HEK293 (cell line): ENCODE measurements at regions not wholly inside any gene's neighbourhood (a gene's known extent, or its start where the extent isn't known, plus 50 kb on each side); places are given as distances from the start of the nearest gene placed in this dataset.

Source experiments
- CTCF ChIA-PET: fragments of 350-600 bp; formaldehyde crosslinking; extraction: SDS; loops from one replicate; lab custom pipeline; 2021; ENCODE audit warnings: antibody characterized with exemption; lab: Yijun Ruan, JAX
- POLR2A ChIA-PET: fragments of 300-600 bp; formaldehyde crosslinking; extraction: SDS; loops from one replicate; lab custom pipeline; 2020; ENCODE audit warnings: antibody characterized with exemption, inconsistent platforms; lab: Yijun Ruan, JAX
- H3K27ac ChIP-seq: fragments of 200-500 bp; sonication (Bioruptor generic); 2 replicates; pipeline ENCODE4 v1.5.1; 2014; ENCODE audit warnings: low read depth, low read length, control low read depth, inconsistent platforms; ENCODE audit errors: extremely low read depth
- H3K36me3 ChIP-seq, 2 experiments: fragments of 200-500 bp in 1 of 2; sonication (Bioruptor generic) in 1 of 2; 1 replicate in 1 of 2; 2 replicates in 1 of 2; pipeline ENCODE4 v1.5.1; 2014 to 2017; ENCODE audit warnings: inconsistent platforms in 2 of 2, low read length in 2 of 2; ENCODE audit not compliant: control insufficient read depth in 2 of 2, insufficient read depth in 1 of 2
- H3K4me1 ChIP-seq: fragments of 200-500 bp; sonication (Bioruptor generic); 2 replicates; pipeline ENCODE4 v1.5.1; 2014; ENCODE audit warnings: mild to moderate bottlenecking, low read length, inconsistent platforms; ENCODE audit not compliant: control insufficient read depth, insufficient read depth
- H3K4me3 ChIP-seq: 2 replicates; pipeline ENCODE4 v1.5.1; 2011; ENCODE audit warnings: low read depth, mild to moderate bottlenecking, control low read depth, low read length, moderate library complexity
- H3K9me3 ChIP-seq: fragments of 200-500 bp; sonication (Bioruptor generic); 2 replicates; pipeline ENCODE4 v1.5.1; 2014; ENCODE audit warnings: low read depth, low read length, inconsistent platforms; ENCODE audit not compliant: control insufficient read depth, insufficient read depth
- ATF2 ChIP-seq: fragments of 450-650 bp; formaldehyde crosslinking; IDR thresholded peaks from 2 replicates; pipeline ENCODE4 v1.5.1; 2016; ENCODE audit warnings: missing biosample characterization, missing genetic modification characterization, low read depth
- INSM2 ChIP-seq: fragments of 450-650 bp; formaldehyde crosslinking; IDR thresholded peaks from 2 replicates; pipeline ENCODE4 v1.5.1; 2016; ENCODE audit warnings: missing biosample characterization, missing genetic modification characterization
- MYNN ChIP-seq: fragments of 450-650 bp; formaldehyde crosslinking; IDR thresholded peaks from 2 replicates; pipeline ENCODE4 v1.5.1; 2016; ENCODE audit warnings: missing biosample characterization, missing genetic modification characterization, borderline replicate concordance
- MZF1 ChIP-seq: fragments of 450-650 bp; formaldehyde crosslinking; IDR thresholded peaks from 2 replicates; pipeline ENCODE4 v1.5.1; 2017; ENCODE audit warnings: missing biosample characterization, missing genetic modification characterization, borderline replicate concordance
- OSR2 ChIP-seq: fragments of 450-650 bp; formaldehyde crosslinking; IDR thresholded peaks from 2 replicates; pipeline ENCODE4 v1.5.1; 2016; ENCODE audit warnings: missing biosample characterization, missing genetic modification characterization
- PRDM2 ChIP-seq: fragments of 450-650 bp; formaldehyde crosslinking; IDR thresholded peaks from 2 replicates; pipeline ENCODE4 v1.5.1; 2016; ENCODE audit warnings: missing biosample characterization, missing genetic modification characterization, borderline replicate concordance
- PRDM4 ChIP-seq: fragments of 450-650 bp; formaldehyde crosslinking; IDR thresholded peaks from 2 replicates; pipeline ENCODE4 v1.5.1; 2017; ENCODE audit warnings: missing biosample characterization, missing genetic modification characterization
- SCRT1 ChIP-seq: fragments of 450-650 bp; formaldehyde crosslinking; IDR thresholded peaks from 2 replicates; pipeline ENCODE4 v1.5.1; 2016; ENCODE audit warnings: missing biosample characterization, missing genetic modification characterization, borderline replicate concordance
- YY1 ChIP-seq: fragments of 450-650 bp; formaldehyde crosslinking; IDR thresholded peaks from 2 replicates; pipeline ENCODE4 v1.5.1; 2018; ENCODE audit warnings: missing biosample characterization, missing genetic modification characterization
- ZBTB26 ChIP-seq: fragments of 450-650 bp; formaldehyde crosslinking; optimal IDR thresholded peaks from 2 replicates; pipeline ENCODE3; 2016; ENCODE audit warnings: missing biosample characterization, mild to moderate bottlenecking, missing genetic modification characterization
- ZNF292 ChIP-seq: fragments of 450-650 bp; formaldehyde crosslinking; IDR thresholded peaks from 2 replicates; pipeline ENCODE4 v1.5.1; 2016; ENCODE audit warnings: low read depth, missing biosample characterization, missing genetic modification characterization, borderline replicate concordance
- ZNF394 ChIP-seq: fragments of 450-650 bp; formaldehyde crosslinking; IDR thresholded peaks from 2 replicates; pipeline ENCODE4 v1.5.1; 2016; ENCODE audit warnings: missing biosample characterization, missing genetic modification characterization, mild to moderate bottlenecking, moderate library complexity, borderline replicate concordance
- ZNF514 ChIP-seq: fragments of 450-650 bp; formaldehyde crosslinking; IDR thresholded peaks from 2 replicates; pipeline ENCODE4 v1.5.1; 2016; ENCODE audit warnings: missing biosample characterization, missing genetic modification characterization
- ZNF561 ChIP-seq: fragments of 450-650 bp; IDR thresholded peaks from 2 replicates; pipeline ENCODE4 v1.5.1; 2018; ENCODE audit warnings: missing biosample characterization, missing genetic modification characterization, borderline replicate concordance
- ZNF645 ChIP-seq: fragments of 450-650 bp; formaldehyde crosslinking; IDR thresholded peaks from 2 replicates; pipeline ENCODE4; 2016; ENCODE audit warnings: missing biosample characterization, missing genetic modification characterization
- ZNF654 ChIP-seq: fragments of 450-650 bp; formaldehyde crosslinking; IDR thresholded peaks from 2 replicates; pipeline ENCODE4 v1.5.1; 2016; ENCODE audit warnings: low read depth, missing biosample characterization, missing genetic modification characterization
- ZNF664 ChIP-seq: fragments of 450-650 bp; formaldehyde crosslinking; IDR thresholded peaks from 2 replicates; pipeline ENCODE4 v1.5.1; 2016; ENCODE audit warnings: missing biosample characterization, missing genetic modification characterization
- ZNF830 ChIP-seq: fragments of 450-650 bp; IDR thresholded peaks from 2 replicates; pipeline ENCODE4 v1.5.0; 2018; ENCODE audit warnings: missing biosample characterization, missing genetic modification characterization, low read depth, mild to moderate bottlenecking, moderate library complexity

GRCh38 chr4:52199574-52200338 lies 148.7 kb downstream of the SPATA18 start (continued):
- no peak for TF ChIP-seq ZNF645 (tag by site-specific recombination)

- Histone ChIP-seq H3K4me1 (no peaks in the 10 kb centered on the region), H3K36me3 (no peaks in the 10 kb centered on the region), H3K9me3 (no peaks in the 10 kb centered on the region), H3K4me3 (no peak overlapping the region), H3K27ac (no peak overlapping the region)
- CTCF ChIA-PET = interaction anchor here (0.6 kb wide), 1 partner anchor 369 kb away, joined by 3 read pairs; no protein-coding TSS in a partner anchor
- POLR2A ChIA-PET = no interaction called here
- TF ChIP-seq YY1 (tag by site-specific recombination) (no peak), OSR2 (tag by site-specific recombination) (no peak), MZF1 (no peak), ZNF561 (tag by site-specific recombination) (no peak), ZNF830 (tag by site-specific recombination) (no peak), ZBTB26 (tag by site-specific recombination) (no peak), PRDM4 (tag by site-specific recombination) (no peak), SCRT1 (tag by site-specific recombination) (no peak), ZNF514 (tag by site-specific recombination) (no peak)
These were observed 149.2 kb downstream of the SPATA18 start for GRCh38 chr4:52200339-52200725.

- Histone ChIP-seq H3K36me3 (no peaks in the 10 kb centered on the region), H3K27ac (no peak overlapping the region), H3K4me1 (no peaks in the 10 kb centered on the region), H3K4me3 (no peak overlapping the region), H3K9me3 (no peaks in the 10 kb centered on the region)
- TF ChIP-seq MYNN (tag by site-specific recombination) = no peak
- no peak for TF ChIP-seq ATF2
- TF ChIP-seq ZNF292 = no peak
- TF ChIP-seq ZNF664 (tag by site-specific recombination) = no peak
- no peak for TF ChIP-seq ZNF654 (tag by site-specific recombination)
- no peak for TF ChIP-seq INSM2 (tag by site-specific recombination)
- no peak for TF ChIP-seq ZNF394 (tag by site-specific recombination)
- TF ChIP-seq PRDM2 (tag by site-specific recombination) = no peak
- ChIA-PET CTCF (no interaction called here), POLR2A (no interaction called here)
These were observed 150.6 kb downstream of the SPATA18 start for GRCh38 chr4:52201715-52202114.
